Left forelimb (tissue), 1 donor: ENCODE measurements at regions not wholly inside any gene's neighbourhood (a gene's known extent, or its start where the extent isn't known, plus 50 kb on each side); places are given as distances from the start of the nearest gene placed in this dataset.

Experiments used
- DNase-seq: peaks from one replicate; pipeline ENCODE4 v3.0.0-alpha.2; 2018; ENCODE audit warnings: low spot score

DNA sequence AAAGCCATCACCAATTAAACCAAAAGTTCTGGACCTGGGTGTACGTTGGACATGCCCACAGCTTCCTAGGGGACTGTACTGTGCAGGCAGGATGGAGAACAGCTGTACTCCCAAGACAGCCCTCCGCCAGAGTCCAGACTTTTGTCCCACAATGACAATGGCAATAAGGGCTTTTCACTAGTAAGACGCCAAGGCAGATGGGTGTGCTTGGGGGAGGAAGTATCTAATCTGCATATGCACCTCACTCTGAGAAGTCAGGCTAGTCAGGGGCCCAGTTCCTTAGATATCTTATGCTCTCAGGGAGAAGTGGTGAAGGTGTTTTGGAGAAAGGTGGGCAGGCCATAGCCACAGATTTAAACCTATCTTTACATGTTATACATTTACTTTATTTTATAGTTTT is 85.1 kb upstream of the USP47 start:
- no peak for DNase-seq

- no peak for DNase-seq
Observed at GRCh38 chr11:11755871-11756270, 85.9 kb upstream of the USP47 start.

GRCh38 chr11:11752679-11753078 is 89.1 kb upstream of the USP47 start:
- no peak for DNase-seq

DNA sequence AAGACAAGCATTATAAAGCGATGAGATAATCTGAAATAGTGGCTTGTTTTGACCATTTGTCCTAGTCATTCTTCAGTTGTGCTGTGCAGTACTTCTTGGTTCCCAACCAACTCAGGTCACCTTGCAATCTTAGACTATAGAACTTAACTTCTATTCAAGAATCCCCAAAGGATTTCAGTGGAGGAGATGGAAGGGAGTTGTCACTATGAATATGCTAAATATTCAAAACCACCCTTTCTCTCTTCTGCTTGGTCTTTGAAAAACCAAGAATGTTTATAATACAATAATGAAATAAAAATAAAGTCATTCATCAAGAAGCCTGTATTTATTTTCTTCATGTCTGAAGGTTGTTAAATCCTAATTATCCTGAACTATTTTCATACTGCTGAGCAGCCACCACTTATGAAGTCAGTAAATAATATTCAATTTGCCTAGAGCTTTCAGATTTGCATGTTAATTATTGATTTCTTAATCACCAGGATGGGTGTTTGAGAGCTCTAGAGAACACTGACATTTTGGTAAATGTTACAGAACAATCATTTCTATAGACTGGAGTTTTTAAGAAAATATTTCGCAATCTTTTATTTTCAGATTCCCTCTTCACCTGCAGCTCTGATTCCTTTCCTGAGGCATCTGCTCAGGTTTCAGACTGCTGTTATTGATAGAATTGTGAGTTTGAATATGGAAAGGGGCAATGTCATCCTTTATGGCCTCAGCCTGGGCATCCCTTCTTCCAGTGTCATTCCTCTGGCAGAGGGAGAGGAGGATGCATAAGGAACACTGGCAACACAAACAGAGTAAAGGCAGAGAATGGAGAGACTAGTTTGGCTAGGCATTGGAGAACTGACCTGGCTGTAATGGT is 91.5 kb upstream of the USP47 start:
- no peak for DNase-seq

DNA sequence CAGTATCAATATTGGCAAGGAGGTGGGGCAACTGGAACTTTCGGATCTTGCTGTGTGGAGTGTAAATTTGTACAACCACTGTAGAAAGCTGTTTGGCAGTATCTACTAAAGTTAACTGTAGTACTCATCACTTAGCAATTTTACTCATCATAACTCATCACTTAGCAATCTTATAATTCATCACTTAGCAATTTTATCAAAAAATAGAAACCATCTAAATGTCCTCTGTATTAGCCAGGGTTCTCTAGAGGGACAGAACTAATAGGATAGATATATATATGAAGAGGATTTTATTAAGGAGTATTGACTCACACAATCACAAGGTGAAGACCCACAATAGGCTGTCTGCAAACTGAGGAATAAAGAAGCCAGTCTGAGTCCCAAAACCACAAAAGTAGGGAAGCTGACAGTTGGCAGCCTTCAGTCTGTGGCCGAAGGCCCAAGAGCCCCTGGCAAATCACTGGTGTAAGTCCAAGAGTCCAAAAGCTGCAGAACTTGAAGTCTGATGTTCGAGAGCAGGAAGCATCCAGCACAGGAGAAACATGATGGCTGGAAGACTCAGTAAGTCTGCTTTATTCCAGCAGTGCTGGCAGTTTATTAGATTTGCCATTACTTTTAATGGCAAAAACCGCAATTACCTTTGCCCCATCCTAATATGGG is 92.9 kb upstream of the USP47 start:
- DNase-seq = no peak

DNA sequence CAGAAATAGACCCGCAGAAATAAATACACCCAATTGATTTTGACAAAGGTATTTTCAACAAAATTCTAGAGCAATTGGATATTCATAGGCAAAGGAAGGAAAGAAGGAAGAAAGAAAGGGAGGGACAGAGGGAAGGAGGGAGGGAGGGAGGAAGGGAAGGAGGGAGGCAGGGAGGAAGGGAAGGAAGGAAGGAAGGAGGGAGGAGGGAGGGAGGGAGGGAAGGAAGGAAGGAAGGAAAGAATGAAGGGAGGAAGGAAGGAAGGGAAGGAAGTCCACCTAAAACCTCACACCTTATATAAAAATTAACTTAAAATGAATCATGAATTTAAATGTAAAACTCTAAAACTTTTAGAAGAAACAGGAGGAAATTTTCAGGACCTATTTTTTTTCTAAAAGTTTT is 94.2 kb upstream of the USP47 start:
- no peak for DNase-seq

DNA sequence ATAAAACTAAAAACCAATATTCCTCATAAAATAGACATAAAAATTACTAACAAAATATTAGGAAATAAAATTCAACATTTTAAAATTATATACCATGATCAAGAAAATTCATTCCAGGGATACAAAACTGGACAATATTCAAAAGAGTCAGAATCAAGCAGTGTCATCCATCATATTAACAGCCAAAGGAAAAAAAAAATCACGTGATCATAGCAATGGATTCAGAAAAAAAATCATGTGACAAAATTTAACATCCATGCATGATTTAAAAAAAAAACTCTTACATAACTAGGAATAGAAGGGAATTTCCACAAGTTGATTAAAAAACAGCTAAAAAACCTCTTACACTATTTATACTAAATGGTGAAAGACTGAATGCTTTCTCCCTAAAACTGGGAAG is 95.3 kb upstream of the USP47 start:
- no peak for DNase-seq

GRCh38 chr11:11743216-11743615 is 98.6 kb upstream of the USP47 start:
- DNase-seq = no peak

- DNase-seq = no peak
Observed at GRCh38 chr11:11742486-11742885, 99.3 kb upstream of the USP47 start.

DNA sequence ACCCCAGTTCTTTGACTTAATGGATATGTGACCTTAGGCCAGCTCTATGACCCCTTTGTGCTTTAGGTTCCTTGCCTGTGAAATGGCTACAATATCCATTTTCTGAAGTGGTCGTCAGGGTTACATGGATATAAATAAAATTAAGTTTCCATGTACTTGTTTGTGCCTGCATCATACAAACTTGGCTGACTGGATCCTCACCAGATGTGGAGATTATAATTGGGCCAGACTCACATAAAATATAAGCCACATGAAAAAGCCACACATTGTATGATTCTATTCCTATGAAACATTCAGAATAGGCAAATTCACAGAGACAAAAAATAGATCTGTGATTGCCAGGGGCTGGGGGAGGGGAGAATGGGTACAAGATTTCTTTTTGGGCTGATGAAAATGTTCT is 100.9 kb upstream of the USP47 start:
- DNase-seq = no peak

GRCh38 chr11:11740073-11740702 is 101.6 kb upstream of the USP47 start:
- DNase-seq = no peak

GRCh38 chr11:11738370-11738769 is 103.4 kb upstream of the USP47 start:
- DNase-seq = no peak

- no peak for DNase-seq
Observed at GRCh38 chr11:11735586-11735985, 106.2 kb upstream of the USP47 start.

- DNase-seq = no peak
Observed at GRCh38 chr11:11733246-11733747, 108.5 kb upstream of the USP47 start.

- no peak for DNase-seq
Observed at GRCh38 chr11:11732116-11732515, 109.7 kb upstream of the USP47 start.

GRCh38 chr11:11731311-11732083 is 109.7 kb upstream of the GALNT18 start:
- DNase-seq = no peak

DNA sequence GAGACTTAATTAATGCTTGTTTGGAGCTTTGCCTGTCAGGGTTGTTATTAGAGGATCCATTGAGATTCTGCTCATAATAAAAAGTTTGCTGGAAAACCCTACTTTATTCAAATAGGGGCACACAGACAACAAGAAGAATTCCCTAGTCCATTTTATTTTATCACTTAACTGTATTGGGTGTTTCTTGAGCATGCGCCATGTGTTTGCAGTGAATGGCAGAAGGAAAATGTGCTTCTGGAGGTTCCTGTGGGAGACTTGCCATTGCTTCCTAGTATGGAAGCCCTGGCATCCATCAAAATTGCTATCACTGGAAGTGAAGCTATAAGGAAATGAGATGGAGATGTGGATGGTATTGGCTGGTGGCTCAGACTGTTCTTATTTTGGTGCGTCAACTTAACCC is 106.6 kb upstream of the GALNT18 start:
- no peak for DNase-seq

GRCh38 chr11:11725438-11725837 is 103.6 kb upstream of the GALNT18 start:
- DNase-seq = no peak

DNA sequence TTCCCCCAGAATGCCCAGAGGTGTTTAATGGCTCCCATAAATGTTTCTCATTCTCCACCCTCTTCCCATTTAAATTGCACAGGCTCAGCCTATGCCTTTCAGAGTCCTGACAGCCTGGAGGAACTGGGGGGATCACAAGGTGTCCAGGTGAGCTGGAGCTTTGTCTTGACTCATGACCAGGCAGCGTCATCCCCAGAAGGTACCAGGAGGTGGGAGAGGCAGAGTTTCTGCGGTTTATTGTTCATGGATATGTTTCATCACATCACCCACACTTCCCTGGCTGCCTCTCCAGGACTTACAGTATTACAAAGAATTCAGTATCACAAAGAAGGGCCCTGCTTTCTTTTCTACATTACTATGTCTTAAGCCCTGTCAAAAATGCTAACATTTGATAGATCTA is 103.2 kb upstream of the GALNT18 start:
- DNase-seq = no peak

DNA sequence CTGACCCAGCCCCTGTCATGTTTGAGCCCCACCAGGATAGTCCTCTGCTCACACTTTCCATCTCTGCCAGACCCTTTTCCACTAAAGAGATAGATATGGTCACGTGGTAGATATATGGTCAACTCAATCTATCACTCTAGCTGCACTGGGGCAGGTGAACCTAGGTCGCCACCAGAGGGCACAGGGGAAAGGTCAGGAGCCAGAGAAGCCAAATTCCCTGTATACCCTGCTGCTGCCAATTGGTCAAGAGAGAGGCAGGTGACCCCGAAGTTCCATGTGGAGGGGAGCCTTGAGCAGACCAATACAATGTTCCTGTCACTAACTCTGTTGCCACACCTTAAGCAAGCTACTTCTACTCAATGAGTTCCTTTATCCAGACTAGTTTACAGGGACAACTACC is 101.1 kb upstream of the GALNT18 start:
- no peak for DNase-seq

DNA sequence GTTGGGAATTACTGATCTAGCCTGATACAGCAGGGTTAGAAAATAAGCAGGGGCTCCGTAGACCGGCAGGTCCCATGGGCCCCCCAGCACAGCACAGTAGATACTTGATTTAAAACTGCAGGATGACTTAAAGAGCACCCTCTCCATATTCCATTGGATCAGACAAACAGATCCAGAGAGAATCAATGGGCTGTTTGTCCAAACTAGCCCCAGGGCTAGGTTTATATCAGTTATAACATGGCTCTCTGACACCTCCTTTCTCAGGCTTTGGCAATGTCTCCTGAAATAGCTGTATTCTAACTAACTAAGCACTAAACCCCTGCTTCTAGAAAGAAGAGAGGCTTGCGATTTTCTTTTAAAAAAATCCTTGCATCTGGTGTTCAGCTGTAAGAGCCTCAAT is 100.4 kb upstream of the GALNT18 start:
- DNase-seq = no peak

DNA sequence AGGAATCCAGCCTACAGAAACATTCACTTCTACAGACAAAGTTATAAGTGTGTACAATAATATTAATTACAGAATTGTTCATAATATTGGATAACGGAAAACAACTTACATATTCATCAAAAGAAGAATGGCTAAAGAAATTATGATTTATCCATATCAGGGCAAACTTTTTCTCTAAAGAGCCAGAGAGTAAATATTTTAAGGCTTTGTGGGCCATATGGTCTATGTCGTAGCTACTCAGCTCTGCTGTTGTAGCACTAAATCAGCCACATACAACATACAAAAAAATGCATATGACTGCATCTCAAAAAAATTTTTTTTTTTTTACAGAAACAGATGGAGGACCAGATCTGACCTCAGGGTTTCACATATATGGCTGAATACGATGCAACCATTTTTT is 96.7 kb upstream of the GALNT18 start:
- DNase-seq = no peak
